ENCODE measurements at regions not wholly inside any gene's neighbourhood (a gene's known extent, or its start where the extent isn't known, plus 50 kb on each side); places are given as distances from the start of the nearest gene placed in this dataset.

- intact Hi-C loops (cut with DNase I): no loop called here
- no peaks in the 10 kb centered on the region for H3K9me3 ChIP-seq
- H3K36me3 ChIP-seq: no peaks in the 10 kb centered on the region
- H3K27ac ChIP-seq: no peak overlapping the region
- no peak for DNase-seq
- 86 to 90% methylated on average over 3 of the region's 3 CpGs for WGBS, 2 donors
- no peaks in the 10 kb centered on the region for H3K27me3 ChIP-seq
- no peak for ATAC-seq
- no peak for TF ChIP-seq CTCF (IDR thresholded peaks at IDR 0.05)
- H3K4me1 ChIP-seq: no peaks in the 10 kb centered on the region
- H3K4me3 ChIP-seq: no peak overlapping the region
Observed at GRCh38 chr3:153960458-153961074, 160.6 kb upstream of the ARHGEF26 start.

GRCh38 chr3:153961494-153961893 lies 159.7 kb upstream of the ARHGEF26 start:
- Histone ChIP-seq H3K36me3 (no peaks in the 10 kb centered on the region), H3K4me3 (no peak overlapping the region), H3K27me3 (no peaks in the 10 kb centered on the region), H3K4me1 (no peaks in the 10 kb centered on the region), H3K9me3 (no peaks in the 10 kb centered on the region), H3K27ac (no peak overlapping the region)
- intact Hi-C loops (cut with DNase I): no loop called here
- 71 to 74% methylated on average over 3 of the region's 3 CpGs for WGBS, 2 donors
- DNase-seq (no peak), ATAC-seq (no peak)
- no peak for TF ChIP-seq CTCF (IDR thresholded peaks at IDR 0.05)

- H3K4me3 ChIP-seq: no peak overlapping the region
- no peaks in the 10 kb centered on the region for H3K36me3 ChIP-seq
- no peaks in the 10 kb centered on the region for H3K27me3 ChIP-seq
- no peak overlapping the region for H3K27ac ChIP-seq
- intact Hi-C loops (cut with DNase I): no loop called here
- no peak for TF ChIP-seq CTCF (IDR thresholded peaks at IDR 0.05)
- 24 to 42% methylated on average over 2 of the region's 2 CpGs for WGBS, 2 donors
- H3K9me3 ChIP-seq: no peaks in the 10 kb centered on the region
- DNase-seq: no peak
- no peaks in the 10 kb centered on the region for H3K4me1 ChIP-seq
- no peak for ATAC-seq
Observed at GRCh38 chr3:153963012-153963411, 158.2 kb upstream of the ARHGEF26 start.

- ATAC-seq (no peak), DNase-seq (no peak)
- no peaks in the 10 kb centered on the region for H3K4me1 ChIP-seq
- H3K4me3 ChIP-seq: no peak overlapping the region
- no peaks in the 10 kb centered on the region for H3K36me3 ChIP-seq
- H3K9me3 ChIP-seq: no peaks in the 10 kb centered on the region
- no peaks in the 10 kb centered on the region for H3K27me3 ChIP-seq
- no peak for TF ChIP-seq CTCF (IDR thresholded peaks at IDR 0.05)
- intact Hi-C loops (cut with DNase I): no loop called here
- 89 to 95% methylated on average over 2 of the region's 2 CpGs for WGBS, 2 donors
- H3K27ac ChIP-seq: no peak overlapping the region
Observed at GRCh38 chr3:153967260-153967659, 153.9 kb upstream of the ARHGEF26 start.
